ENCODE measurements at regions not wholly inside any gene's neighbourhood (a gene's known extent, or its start where the extent isn't known, plus 50 kb on each side); places are given as distances from the start of the nearest gene placed in this dataset.

GRCh38 chr14:89025561-89026236 lies 201.2 kb downstream of the TTC8 start:
- TF ChIP-seq CTCF (IDR thresholded peaks at IDR 0.05) (no peak), POLR2A (IDR thresholded peaks at IDR 0.05) (no peak)
